ENCODE measurements at regions not wholly inside any gene's neighbourhood (a gene's known extent, or its start where the extent isn't known, plus 50 kb on each side); places are given as distances from the start of the nearest gene placed in this dataset.

DNA sequence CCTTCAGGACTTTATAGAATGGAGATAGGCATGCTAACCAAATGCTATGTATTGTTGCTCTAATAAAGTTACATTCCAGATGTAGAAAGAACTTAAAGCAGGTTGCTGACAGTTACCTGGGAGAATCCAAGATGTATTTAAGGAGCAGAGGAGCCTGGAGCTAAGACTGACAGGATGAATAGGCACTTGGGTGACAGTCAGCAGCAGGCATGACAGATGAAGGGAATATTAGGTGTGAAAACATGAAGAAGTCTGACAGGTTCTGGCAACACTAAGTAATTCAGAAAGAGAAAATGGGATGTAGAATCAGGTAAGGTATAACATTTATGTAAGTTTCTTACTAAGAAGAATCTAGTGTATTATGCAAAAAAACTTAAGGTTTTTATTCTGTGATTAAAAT is 232.0 kb downstream of the DSC3 start:
- Mint-ChIP-seq H3K27me3 (ENCODE audit: insufficient read depth, low read depth) (no peaks in the 10 kb centered on the region), H3K4me3 (no peak overlapping the region), H3K36me3 (no peaks in the 10 kb centered on the region), H3K27ac (no peak overlapping the region), H3K4me1 (no peaks in the 10 kb centered on the region), H3K9me3 (no peaks in the 10 kb centered on the region)
- no peak for DNase-seq (ENCODE audit: low spot score)
- H4K20me1 ChIP-seq (ENCODE audit: low read depth): no peaks in the 10 kb centered on the region
- no peak overlapping the region for H3K9ac ChIP-seq
- TF ChIP-seq, protein P1, sequence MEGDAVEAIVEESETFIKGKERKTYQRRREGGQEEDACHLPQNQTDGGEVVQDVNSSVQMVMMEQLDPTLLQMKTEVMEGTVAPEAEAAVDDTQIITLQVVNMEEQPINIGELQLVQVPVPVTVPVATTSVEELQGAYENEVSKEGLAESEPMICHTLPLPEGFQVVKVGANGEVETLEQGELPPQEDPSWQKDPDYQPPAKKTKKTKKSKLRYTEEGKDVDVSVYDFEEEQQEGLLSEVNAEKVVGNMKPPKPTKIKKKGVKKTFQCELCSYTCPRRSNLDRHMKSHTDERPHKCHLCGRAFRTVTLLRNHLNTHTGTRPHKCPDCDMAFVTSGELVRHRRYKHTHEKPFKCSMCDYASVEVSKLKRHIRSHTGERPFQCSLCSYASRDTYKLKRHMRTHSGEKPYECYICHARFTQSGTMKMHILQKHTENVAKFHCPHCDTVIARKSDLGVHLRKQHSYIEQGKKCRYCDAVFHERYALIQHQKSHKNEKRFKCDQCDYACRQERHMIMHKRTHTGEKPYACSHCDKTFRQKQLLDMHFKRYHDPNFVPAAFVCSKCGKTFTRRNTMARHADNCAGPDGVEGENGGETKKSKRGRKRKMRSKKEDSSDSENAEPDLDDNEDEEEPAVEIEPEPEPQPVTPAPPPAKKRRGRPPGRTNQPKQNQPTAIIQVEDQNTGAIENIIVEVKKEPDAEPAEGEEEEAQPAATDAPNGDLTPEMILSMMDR (IDR thresholded peaks at IDR 0.05): no peak
- TF ChIP-seq EZH2phosphoT487 (IDR thresholded peaks at IDR 0.05) (no peak), EZH2 (IDR thresholded peaks at IDR 0.05) (no peak)
- no peak overlapping the region for H3K27ac ChIP-seq
- no peaks in the 10 kb centered on the region for H3F3A ChIP-seq (ENCODE audit: low read depth)
- no peaks in the 10 kb centered on the region for H3K4me1 ChIP-seq
- no peak overlapping the region for H3K4me2 ChIP-seq
- no peaks in the 10 kb centered on the region for H3K36me3 ChIP-seq
- no peaks in the 10 kb centered on the region for H3K27me3 ChIP-seq
- no peaks in the 10 kb centered on the region for H3K79me2 ChIP-seq (ENCODE audit: low read depth)
- H2AFZ ChIP-seq (replicated peaks): no peak overlapping the region
- no peak overlapping the region for H3K4me3 ChIP-seq
- no peaks in the 10 kb centered on the region for H3K9me3 ChIP-seq (ENCODE audit: low read depth)

DNA sequence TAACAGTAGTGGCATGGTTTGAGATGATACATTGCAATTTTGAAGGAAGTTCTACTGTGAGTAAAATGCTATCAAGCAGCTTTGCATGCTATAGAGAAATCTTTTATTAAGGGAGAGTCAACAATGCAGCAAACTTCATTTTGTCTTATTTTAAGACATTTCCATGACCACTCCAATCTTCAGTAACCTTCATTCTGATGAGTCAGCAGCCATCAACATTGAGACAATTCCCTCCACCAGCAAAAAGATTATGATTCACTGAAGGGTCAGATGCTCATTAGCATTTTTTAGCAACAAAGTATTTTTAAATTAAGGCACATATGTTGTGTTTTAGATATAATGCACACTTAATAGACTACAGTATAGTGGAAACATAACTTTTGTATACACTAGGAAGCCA is 235.7 kb downstream of the DSC3 start:
- Histone ChIP-seq H2AFZ (replicated peaks) (no peak overlapping the region), H3K4me1 (no peaks in the 10 kb centered on the region), H3K4me3 (no peak overlapping the region), H3K9ac (no peak overlapping the region), H3K79me2 (ENCODE audit: low read depth) (no peaks in the 10 kb centered on the region), H3K4me2 (no peak overlapping the region), H3K27ac (no peak overlapping the region), H4K20me1 (ENCODE audit: low read depth) (no peaks in the 10 kb centered on the region), H3K27me3 (no peaks in the 10 kb centered on the region), H3F3A (ENCODE audit: low read depth) (no peaks in the 10 kb centered on the region), H3K9me3 (ENCODE audit: low read depth) (no peaks in the 10 kb centered on the region), H3K36me3 (no peaks in the 10 kb centered on the region)
- no peaks in the 10 kb centered on the region for H3K36me3 Mint-ChIP-seq
- no peaks in the 10 kb centered on the region for H3K4me1 Mint-ChIP-seq
- no peaks in the 10 kb centered on the region for H3K27me3 Mint-ChIP-seq (ENCODE audit: insufficient read depth, low read depth)
- DNase-seq (ENCODE audit: low spot score): no peak
- H3K9me3 Mint-ChIP-seq: no peaks in the 10 kb centered on the region
- no peak overlapping the region for H3K4me3 Mint-ChIP-seq
- H3K27ac Mint-ChIP-seq: no peak overlapping the region
- TF ChIP-seq EZH2 (IDR thresholded peaks at IDR 0.05): no peak
- no peak for TF ChIP-seq EZH2phosphoT487 (IDR thresholded peaks at IDR 0.05)
- TF ChIP-seq, protein P1 (IDR thresholded peaks at IDR 0.05): no peak

DNA sequence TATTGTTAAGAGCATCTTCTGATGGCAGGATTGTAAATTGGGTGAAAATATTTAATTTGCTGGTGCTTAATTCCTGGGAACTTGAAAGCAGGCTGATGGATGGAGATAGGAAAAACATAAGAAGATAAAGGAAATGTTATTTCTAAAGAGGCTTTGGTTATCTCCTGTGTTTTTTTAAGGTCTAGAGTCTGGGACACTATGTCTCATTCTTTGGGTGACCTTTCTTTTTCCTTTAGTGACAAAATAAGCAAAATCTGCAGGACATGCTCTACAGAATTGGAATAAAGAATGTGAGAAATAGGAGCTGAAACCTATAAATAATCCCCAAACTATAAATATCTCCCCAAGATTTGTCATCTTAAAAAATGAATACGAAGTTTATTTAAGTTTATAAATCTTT is 241.7 kb downstream of the DSC3 start:
- TF ChIP-seq, protein P1 (IDR thresholded peaks at IDR 0.05): no peak
- TF ChIP-seq EZH2 (IDR thresholded peaks at IDR 0.05) (no peak), EZH2phosphoT487 (IDR thresholded peaks at IDR 0.05) (no peak)
- H3K9ac ChIP-seq: no peak overlapping the region
- H3K4me1 Mint-ChIP-seq: no peaks in the 10 kb centered on the region

More for the DNA sequence above, 241.7 kb downstream of the DSC3 start:
- Histone ChIP-seq H3K4me3 (no peak overlapping the region), H3K79me2 (ENCODE audit: low read depth) (no peaks in the 10 kb centered on the region), H3K36me3 (no peaks in the 10 kb centered on the region), H3K4me1 (no peaks in the 10 kb centered on the region), H2AFZ (replicated peaks) (no peak overlapping the region), H3K9me3 (ENCODE audit: low read depth) (no peaks in the 10 kb centered on the region), H3K27ac (no peak overlapping the region), H3F3A (ENCODE audit: low read depth) (no peaks in the 10 kb centered on the region), H3K27me3 (no peaks in the 10 kb centered on the region), H4K20me1 (ENCODE audit: low read depth) (no peaks in the 10 kb centered on the region), H3K4me2 (no peak overlapping the region)
- H3K36me3 Mint-ChIP-seq: no peaks in the 10 kb centered on the region
- H3K27ac Mint-ChIP-seq: no peak overlapping the region
- no peak for DNase-seq (ENCODE audit: low spot score)
- no peaks in the 10 kb centered on the region for H3K27me3 Mint-ChIP-seq (ENCODE audit: insufficient read depth, low read depth)
- H3K9me3 Mint-ChIP-seq: no peaks in the 10 kb centered on the region
- H3K4me3 Mint-ChIP-seq: no peak overlapping the region
